ENCODE measurements at regions not wholly inside any gene's neighbourhood (a gene's known extent, or its start where the extent isn't known, plus 50 kb on each side); places are given as distances from the start of the nearest gene placed in this dataset.
"Not testable (repeated sequence)": the region's sequence is repeated elsewhere in the genome, so short reads cannot be mapped to it uniquely, and the experiment has no call there.

DNA sequence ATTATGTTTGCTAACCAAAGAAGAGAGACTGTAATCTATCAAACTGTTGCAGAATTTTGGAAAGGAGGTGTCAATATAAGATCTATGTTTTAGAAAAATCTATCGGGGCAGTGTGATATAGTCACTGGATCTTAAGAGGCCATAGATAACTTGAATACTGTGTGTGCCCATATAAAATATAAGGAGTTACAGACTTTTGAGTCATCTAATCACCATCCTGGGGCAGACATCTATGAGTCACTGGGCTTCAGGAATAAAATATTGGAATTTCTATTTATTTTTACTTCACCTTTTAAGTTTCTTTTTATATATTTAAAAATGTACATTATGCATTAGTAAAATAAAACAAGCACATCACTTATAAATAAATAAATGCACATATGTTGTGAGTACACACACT, 509.3 kb upstream of the MAN1A1 start:
- no peak for DNase-seq

DNA sequence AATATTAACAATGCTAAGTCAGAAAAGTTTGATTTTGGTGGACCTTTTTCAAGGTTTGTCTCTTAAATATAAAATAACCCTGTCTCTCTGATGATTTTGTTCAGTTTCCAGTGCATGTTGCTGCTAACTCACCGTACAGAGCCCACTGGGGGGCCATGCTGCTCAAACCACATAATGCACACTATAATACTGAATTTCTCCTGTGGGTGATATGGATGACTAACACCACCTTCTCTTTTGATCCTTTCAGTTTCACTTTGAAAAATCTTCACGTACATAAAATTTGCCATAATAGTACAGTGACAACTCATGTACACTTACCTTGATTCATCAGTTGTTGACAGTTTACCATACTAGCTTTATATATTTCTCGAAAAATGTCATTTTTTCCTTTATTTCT, 506.6 kb upstream of the MAN1A1 start:
- DNase-seq = no peak

DNA sequence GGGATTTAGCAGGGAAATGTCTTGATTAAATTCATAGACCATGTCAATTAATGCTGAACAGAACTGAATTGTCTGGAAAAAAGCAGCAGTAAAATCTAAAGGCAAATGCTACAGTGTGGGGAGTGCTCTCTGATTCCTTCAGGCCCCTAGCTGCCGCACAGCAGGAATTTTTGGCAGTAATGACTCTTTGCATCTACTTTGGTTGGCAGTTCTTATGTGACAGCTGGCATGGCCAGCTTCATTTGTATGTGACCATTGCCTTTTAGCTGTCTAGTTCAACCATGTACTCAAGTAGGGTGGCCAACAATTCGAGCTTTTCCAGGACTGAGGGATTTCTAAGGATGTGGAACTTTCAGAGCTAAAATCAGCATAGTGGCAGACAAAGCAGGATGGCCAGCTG, 499.1 kb upstream of the MAN1A1 start:
- DNase-seq = no peak

DNA sequence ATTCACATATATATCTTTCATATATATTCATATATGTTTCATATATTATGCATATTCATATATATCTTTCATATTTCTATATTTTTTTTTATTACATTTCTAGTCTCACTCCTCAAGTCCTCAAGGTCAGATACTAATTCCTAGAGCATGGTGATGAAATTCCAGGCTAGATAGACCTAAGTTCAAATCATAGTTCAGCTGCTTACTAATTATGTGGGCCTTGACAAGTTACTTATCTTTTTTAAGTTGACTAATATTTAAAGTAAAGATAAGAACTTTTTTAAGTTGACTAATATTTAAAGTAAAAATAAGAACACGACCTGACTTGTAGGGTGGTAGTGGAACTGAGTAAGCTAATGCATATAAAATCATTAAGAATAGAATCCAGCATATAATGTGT, 495.6 kb upstream of the MAN1A1 start:
- no peak for DNase-seq

DNA sequence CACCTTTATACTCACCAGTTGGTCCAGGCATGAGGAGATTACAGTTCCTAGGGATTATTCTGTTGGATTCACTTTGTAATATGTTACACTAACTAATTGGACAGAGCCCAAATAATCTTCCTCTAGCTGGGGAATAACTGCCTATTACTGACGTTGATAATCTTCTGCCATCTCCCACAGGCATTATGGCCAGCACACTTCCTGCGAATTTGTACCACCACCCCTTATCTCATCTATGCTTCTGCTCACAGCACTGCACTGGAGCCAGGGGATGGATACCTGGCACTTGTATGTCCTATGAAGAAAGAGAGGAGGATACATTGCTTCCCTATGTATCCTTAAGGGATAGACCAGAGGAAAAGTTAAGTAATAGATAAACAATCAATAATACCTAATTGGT, 494.8 kb upstream of the MAN1A1 start:
- no peak for DNase-seq

DNA sequence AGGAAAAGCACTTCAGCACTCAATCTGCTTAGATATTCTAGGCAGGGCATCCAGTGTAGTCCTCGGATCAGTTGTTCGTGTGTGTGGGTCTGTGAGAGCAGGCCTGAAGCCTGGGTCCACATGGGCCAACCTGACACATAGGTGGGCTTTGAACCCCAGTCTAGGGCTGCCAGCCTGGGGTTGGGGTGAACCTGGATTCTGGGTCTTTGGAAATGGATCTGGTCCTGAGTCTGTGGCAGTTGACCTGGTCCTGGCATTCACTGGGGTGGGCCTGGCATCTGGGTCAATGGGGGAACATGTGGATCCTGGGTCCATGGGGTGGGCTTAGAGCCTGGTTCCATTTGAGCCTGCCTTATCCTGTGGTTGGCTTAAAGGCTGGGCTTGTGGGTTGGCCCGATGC, 492.6 kb upstream of the MAN1A1 start:
- DNase-seq = no peak

DNA sequence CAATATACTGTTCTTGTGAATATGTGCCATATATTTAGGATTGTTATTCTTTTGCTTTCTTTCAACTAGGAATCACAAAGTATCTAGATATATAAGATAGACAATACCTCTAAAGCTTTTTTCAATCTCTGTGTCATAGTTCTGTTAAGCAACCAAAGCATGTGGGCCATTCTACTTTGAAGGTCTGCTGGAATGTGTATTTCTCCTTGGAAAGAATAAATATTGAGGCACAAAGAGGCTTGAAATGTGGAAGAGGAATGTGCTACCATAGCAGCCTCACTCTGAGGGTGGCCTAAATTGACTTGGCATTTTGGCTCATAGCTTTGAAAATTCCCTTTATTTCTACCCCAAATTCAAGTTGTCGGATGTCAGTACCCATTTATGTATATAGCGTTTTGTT, 488.5 kb upstream of the MAN1A1 start:
- DNase-seq = no peak

DNA sequence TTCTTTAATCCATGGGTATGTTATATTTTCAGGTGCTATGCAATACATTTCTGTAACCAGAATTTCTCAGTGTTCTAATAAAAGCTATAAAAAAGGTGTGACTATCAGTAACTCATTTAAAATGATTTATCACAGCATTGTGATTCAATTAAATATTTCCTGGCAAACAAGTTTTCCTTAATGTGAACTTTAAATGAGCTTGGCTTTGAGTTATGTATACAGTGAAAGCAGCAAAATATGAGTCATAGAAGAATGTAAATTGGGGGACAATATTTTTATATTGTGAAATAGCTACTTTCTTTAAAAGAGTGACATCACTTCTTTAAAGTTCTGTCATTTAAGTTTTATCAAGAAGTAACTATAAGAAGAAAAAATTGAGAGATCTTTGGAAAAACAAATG, 484.9 kb upstream of the MAN1A1 start:
- DNase-seq = no peak

DNA sequence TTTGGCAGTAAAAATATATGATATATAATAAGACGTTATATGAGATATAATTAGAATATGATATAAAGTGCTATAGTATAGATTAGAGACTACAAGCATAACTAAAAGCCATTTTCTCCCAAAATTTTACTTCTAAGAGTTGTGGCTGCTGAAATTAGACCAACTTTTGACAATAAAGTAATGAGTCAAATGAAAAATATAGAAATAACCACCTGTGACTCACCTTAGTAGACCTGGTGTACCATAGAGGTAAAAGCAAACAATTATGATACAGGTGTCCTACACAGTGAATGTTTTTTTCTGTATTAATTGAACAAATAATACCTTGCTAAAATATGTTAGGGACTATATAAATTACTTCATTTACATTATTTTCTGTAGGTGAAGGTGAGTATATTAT, 482.9 kb upstream of the MAN1A1 start:
- no peak for DNase-seq

DNA sequence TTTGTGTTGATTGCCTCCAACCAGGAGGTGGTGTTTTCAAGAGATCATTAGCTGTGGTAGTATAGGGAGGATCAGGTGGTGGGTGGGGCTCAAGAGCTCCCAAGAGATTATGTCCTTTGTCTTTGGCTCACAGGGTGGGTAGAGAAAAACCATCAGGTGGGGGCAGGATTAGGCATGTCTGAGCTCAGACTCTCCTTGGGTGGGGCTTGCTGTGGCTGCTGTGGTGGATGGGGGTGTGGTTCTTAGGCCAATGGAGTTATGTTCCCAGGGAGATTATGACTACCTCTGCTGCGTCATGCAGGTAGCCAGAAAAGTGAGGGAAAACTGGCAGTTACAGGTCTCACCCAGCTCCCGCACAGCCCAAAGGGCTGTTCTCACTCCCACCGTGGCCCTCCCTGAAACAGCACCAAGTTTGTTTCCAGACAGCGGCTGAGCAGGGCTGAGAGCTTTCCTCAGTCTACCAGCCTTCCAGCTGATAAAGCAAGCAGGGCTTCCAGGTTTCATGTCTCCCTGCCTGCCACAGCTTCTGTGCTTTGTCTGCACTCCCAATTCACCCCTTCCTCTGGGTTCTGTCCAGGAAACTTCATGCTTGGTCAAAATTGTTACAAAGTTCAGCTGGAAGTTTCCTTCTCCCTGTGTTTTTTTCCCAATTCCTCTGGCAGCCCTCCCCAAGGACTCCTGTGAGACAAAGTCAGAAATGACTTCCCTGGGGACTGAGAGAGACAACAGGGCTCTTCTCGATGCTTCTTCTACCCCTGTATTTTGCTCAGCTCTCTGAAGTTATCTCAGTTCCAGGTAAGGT, 481.1 kb upstream of the MAN1A1 start:
- no peak for DNase-seq

DNA sequence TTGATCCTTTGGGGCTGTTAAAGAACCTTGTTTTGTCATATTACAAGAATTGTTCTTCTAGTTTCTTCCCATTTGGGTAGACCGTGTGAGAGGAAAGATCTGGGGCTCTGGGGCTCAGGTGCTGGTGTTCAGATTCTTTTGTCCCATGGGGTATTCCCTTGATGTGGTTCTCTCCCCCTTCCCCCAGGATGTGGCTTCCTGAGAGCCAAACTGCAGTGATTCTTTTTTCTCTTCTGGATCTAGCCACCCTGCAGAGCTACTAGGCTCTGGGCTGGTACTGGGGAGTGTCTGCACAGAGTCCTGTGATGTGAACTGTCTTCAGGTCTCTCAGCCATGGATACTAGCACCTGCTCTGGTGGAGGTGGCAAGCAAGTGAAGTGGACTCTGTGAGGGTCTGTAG, 480.5 kb upstream of the MAN1A1 start:
- no peak for DNase-seq

DNA sequence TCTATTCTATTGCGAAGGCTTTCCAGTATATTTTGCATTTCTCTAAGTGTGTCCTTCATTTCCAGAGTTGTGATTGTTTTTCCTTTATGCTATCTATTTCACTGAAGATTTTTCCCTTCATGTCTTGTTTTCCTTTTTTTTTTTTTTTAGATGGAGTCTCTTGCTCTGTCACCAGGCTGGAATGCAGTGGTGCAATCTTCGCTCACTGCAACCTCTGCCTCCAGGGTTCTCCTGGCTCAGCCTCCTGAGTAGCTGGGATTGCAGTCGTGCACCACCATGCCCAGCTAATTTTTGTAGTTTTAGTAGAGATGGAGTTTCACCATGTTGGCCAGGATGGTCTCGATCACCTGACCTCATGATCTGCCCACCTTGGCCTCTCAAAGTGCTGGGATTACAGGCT, 479.9 kb upstream of the MAN1A1 start:
- not testable (repeated sequence) for DNase-seq

DNA sequence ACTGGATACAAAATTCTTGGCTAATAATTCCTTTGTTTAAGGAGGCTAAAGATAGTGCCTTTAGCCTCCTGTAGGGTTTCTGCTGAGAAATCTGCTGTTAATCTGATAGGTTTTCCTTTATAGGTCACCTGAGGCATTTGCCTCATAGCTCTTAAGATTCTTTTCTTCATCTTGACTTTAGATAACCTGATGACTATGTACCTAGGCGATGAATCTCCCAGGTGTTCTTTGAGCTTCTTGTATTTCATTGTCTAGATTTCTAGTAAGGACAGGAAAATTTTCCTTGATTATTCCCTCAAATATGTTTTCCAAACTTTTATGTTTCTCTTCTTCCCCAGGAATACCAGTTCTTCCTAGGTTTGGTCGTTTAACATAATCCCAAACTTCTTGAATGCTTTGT, 479.4 kb upstream of the MAN1A1 start:
- DNase-seq = no peak

DNA sequence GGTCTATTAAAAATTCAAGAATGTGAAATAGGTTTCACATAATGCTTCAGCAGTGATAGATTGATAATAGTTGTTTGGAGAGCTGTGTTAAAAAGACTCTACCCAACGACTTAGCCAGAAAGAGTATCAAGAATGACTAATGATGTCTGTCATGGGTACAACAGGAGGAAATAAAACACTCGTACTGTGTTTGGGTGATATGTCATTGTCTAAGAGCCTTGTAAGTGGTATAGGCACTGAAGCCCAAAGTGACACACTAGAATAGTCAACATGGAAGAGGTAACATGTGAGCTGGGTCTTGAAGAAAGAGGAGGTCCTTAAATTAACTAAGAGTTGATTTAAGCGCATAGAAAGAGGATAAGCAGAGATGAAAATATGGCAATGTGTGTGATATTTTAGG, 471.8 kb upstream of the MAN1A1 start:
- no peak for DNase-seq

DNA sequence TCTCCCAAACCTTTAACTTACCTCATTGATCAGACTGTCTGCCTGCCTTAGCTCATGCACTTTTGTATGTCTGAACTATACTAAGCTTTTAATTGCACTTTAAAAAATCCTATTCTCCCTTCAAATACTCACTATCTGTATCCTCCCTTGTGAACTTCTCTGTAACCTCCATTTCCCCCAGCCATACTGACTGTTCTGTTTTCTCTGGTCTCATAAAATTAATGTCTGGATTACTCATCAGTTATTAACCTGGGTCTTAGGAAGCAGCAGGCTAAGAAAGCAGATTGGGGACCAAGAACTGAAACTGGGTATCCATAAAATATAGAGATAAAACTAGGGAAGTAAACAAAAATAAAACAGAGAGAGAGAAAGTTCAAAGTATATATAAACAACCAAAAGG, 469.3 kb upstream of the MAN1A1 start:
- DNase-seq = no peak

DNA sequence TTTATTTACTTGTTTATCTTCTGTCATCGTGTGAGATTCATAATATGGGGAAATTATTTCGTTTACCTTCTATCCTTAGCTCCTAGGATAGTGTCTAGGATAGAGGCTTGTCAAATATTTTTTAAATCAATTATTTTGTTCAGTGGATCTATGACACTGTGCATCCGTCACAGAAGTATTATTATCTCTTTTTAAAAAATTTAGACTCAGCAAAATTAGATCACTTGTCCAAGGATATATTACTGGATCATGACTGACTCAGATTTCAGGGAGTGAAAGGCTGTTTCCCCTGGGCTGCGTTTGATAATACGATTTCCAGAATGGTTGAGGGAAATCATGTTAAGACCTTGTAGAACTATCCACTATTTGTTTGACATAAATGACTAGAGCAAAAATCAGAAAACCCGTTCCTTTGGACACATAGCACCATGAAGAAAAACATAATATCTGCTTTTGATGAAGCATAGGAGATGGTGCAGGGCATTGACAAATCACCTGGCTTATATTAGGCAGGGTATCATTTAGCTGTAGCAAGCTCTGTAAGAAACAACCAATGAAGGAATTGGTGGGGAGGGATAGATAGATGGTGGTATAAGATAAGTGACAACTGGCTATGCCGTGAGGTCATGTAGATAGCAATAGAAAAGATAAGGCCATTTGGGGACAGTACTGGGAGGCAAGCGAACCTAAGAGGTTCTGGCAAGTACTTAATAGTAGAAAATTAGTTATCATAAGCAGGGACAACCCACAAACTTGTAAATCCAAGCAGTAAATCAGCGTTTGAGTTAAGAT, 465.2 kb upstream of the MAN1A1 start:
- no peak for DNase-seq

DNA sequence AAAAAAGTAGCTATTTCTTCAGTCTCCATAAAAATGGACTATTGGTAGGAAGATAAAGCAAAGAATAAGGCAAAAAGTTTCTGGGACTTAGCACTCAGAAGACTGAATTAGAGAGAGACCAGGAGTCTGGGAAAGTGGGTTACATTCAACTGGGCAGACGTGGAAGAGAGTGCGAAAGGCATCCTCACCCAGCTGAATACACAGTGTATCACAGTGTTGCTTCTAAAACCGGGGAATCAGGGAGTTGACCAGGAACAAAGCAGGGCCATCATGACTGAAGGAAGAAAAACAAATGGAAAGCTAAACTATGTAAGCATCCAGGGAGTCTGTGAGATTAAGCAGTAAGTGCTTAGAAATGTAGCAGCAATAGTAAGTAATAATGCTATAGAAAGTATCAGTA, 452.9 kb upstream of the MAN1A1 start:
- DNase-seq = no peak

DNA sequence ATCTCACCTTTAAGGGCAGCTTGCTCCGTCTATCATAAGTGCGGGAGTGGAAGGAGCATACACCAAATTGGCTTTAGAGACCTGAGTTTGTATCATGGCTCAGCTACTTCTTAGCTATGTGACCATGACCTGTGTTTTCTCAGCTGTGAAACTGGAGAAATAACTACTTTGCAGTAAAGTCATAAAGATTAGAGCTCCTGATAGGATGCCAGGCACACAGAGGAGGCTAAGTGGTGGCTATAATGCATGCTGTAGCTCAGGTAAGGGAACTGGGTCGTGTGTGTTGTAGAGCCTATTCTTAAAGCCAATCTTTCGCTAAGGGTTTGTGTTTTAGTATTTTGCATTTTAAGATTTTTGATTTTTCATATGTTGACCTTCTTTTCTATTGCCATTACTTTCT, 451.5 kb upstream of the MAN1A1 start:
- no peak for DNase-seq

DNA sequence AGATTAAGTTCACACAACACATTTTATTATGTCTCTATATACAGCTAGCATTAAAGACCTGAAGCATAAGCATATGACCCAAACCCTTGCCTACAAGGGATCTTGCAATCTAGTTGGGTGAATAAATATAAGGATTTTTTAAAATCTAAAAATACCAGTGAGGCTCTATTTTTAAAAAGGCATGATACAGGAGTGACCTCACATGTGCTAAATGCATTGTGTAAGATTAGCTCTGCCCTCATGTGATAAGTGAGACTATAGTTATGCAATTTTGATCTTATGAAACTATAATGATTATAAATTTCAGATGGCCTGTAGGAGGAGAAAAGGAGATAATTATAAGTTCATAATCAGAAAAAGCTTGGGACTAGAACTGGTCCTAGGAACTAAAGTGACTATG, 451.0 kb upstream of the MAN1A1 start:
- DNase-seq = no peak

DNA sequence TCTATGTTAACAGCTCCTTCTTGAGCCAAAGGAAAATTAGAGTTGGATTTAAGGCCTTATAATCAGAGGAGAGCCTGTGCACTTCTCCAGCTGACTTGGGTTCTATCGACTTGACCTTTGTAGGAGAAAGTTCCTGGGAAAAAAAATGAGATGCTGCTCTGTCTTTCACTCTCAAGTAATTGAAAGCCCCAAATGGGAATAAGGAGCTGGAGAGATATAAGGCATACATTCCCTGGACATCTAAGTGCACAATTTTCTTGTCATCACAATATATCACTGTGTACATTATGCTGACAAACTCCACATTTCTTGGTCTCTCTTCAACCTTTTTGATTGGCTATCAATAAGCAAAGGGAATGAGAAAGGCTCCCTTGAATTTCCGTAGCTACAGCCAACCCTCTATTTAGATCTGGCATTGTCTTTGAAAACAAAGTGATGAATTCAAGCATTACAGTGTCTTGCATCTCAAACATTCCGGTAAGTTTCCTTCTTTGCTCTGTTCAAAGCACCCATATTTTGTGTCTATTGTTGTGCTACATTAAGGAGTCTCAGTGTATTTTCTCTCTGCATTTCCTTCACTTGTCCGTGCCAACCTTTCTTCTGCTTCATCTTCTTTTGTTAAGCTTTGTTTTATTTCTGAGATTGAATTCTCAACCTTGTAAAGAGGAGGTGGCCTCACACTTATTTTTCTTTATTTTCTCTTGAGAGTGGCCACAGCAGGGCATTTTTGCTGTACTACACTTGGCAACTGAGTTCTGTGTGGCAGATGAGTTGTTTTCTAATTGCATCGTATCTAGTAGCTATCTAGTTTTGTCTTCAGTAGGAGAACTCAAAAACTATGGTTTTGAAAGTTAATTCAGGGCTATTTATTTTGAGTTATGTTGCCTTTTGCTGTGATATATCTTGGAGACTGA, 450.3 kb upstream of the MAN1A1 start:
- DNase-seq = peak; percentile 6

DNA sequence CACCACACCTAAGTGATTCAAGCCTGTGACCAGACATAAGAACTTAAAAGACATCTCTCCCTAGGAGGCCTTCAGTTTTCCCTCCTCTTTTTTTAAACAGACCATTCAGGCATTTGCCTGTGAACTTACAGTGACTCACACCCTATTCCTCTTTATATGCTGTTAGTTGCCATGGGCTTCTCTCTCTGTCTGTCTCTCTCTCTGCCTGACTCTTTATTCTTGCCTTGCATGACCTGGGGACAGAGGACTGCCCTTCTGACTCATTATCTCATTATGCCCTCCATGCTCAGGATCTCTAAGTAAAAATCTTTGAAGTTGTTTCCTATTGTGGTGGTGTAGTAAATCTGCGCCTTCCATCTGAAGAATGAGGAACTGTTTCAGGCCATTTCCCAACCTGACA, 442.2 kb upstream of the MAN1A1 start:
- no peak for DNase-seq

DNA sequence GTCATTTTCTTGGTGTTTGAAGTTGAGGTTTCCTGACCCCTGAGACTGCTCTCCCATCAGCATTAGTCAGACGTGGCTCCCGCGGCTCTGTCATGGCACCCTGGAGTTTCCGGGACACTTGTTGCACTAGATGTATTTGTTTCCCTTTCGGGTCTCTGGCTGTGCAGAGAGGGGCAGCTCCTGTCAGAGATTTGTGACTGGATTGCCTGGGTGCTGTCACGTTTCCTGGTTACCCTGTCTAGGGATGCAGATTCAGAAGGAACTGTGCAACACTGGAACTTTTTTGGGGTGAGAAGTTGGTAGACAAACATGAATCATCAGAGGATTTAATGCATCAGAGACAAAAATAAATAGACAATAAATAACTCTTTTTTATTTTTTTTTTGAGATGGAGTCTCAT, 431.8 kb upstream of the MAN1A1 start:
- no peak for DNase-seq

DNA sequence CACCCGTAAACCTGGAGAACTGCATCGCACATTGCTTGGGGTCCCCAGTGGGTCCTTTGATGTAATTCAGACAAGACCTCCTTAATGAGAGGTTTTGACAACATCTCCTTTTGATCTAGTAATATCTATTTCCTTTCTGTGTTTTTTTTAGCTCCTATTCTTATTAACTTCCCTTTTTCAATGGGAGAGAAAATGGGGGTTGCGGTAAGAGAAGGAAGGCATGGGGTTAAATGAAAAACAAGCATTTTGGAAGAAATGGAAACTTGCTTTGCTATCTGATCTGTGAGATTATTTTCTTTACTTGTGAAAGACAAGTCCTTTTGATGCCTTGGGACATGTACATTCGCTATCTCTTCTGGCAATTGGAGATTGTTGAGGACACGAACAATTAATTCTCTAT, 418.6 kb upstream of the MAN1A1 start:
- no peak for DNase-seq

Data from retina (tissue), 1 donor.